SK-N-SH (cell line): ENCODE measurements at regions not wholly inside any gene's neighbourhood (a gene's known extent, or its start where the extent isn't known, plus 50 kb on each side); places are given as distances from the start of the nearest gene placed in this dataset.

ENCODE experiments used
- CTCF ChIP-seq: fragments of 200-600 bp; sonication (generic); IDR thresholded peaks from 2 replicates; pipeline ENCODE4 v1.6.1; 2017; ENCODE audit warnings: antibody characterized with exemption, mild to moderate bottlenecking, moderate library complexity
- ELF1 ChIP-seq: IDR thresholded peaks from 2 replicates; pipeline ENCODE4 v1.4.0; 2012
- EP300 ChIP-seq, 2 experiments: IDR thresholded peaks; 2 replicates each; pipeline versions ENCODE4 v1.4.0 to v1.6.1; 2012; ENCODE audit warnings: borderline replicate concordance in 1 of 2, low read depth in 1 of 2, low read length in 1 of 2
- FOSL2 ChIP-seq: IDR thresholded peaks from 2 replicates; pipeline ENCODE4 v1.4.0; 2012; ENCODE audit warnings: low read depth, mild to moderate bottlenecking, moderate library complexity, borderline replicate concordance
- FOXM1 ChIP-seq: IDR thresholded peaks from 2 replicates; pipeline ENCODE4 v1.4.0; 2012; ENCODE audit warnings: low read depth, mild to moderate bottlenecking
- MXI1 ChIP-seq: IDR thresholded peaks from 2 replicates; pipeline ENCODE4 v1.6.1; 2012; ENCODE audit warnings: mild to moderate bottlenecking, low read depth, low read length, improper control_type of control experiment
- PBX3 ChIP-seq: IDR thresholded peaks from 2 replicates; pipeline ENCODE4; 2012
- POLR2AphosphoS5 ChIP-seq: IDR thresholded peaks from 2 replicates; pipeline ENCODE4 v1.6.1; 2012; ENCODE audit warnings: low read depth, low read length
- REST ChIP-seq: IDR thresholded peaks from 2 replicates; pipeline ENCODE4 v1.6.1; 2012; ENCODE audit warnings: mild to moderate bottlenecking, low read depth, low read length, moderate library complexity
- RFX5 ChIP-seq: IDR thresholded peaks from 2 replicates; pipeline ENCODE4 v1.6.1; 2012; ENCODE audit warnings: mild to moderate bottlenecking, improper control_type of control experiment, low read length
- SMC3 ChIP-seq: IDR thresholded peaks from 2 replicates; pipeline ENCODE4 v1.6.1; 2012; ENCODE audit warnings: low read depth, low read length, improper control_type of control experiment

GRCh38 chr4:55242506-55242905, 103.5 kb upstream of the SRD5A3 start:
- TF ChIP-seq RFX5 = no peak
- no peak for TF ChIP-seq FOSL2
- TF ChIP-seq CTCF = no peak
- no peak for TF ChIP-seq REST
- TF ChIP-seq POLR2AphosphoS5 = no peak
- no peak for TF ChIP-seq EP300 (IDR thresholded peaks at IDR 0.05; ENCODE audit: borderline replicate concordance in 1 of 2, low read depth in 1 of 2, low read length in 1 of 2)
- no peak for TF ChIP-seq PBX3
- no peak for TF ChIP-seq FOXM1
- TF ChIP-seq ELF1 = no peak
- no peak for TF ChIP-seq MXI1
- no peak for TF ChIP-seq SMC3
